ENCODE measurements at regions not wholly inside any gene's neighbourhood (a gene's known extent, or its start where the extent isn't known, plus 50 kb on each side); places are given as distances from the start of the nearest gene placed in this dataset.

- no peak for ATAC-seq
- no peak overlapping the region for H3K4me3 ChIP-seq (ENCODE audit: low read depth in 2 of 2, low read length in 2 of 2)
- no peak for DNase-seq (ENCODE audit: low read depth, low spot score)
- POLR2A ChIA-PET: no interaction called here
- no peaks in the 10 kb centered on the region for H3K9me3 ChIP-seq (ENCODE audit: control insufficient read depth, insufficient read depth, low read depth, low read length)
- BruUV-seq (replicated peaks): no TSS peak
- no peaks in the 10 kb centered on the region for H3K36me3 ChIP-seq (ENCODE audit: control insufficient read depth, insufficient read depth, low read length)
- TF ChIP-seq POLR2AphosphoS5 (IDR thresholded peaks at IDR 0.05; ENCODE audit: low read depth, low read length): no peak
- intact Hi-C loops (cut with micrococcal nuclease; ENCODE audit: unreplicated experiment) (no loop called here), in situ Hi-C loops (cut with HindIII; ENCODE audit: low pct_unique_long_range_greater_than_20kb, low sequenced_read_pairs) (no loop called here)
- CTCF ChIA-PET: no interaction called here
- no peak overlapping the region for H3K27ac ChIP-seq (ENCODE audit: low read length)
- no peaks in the 10 kb centered on the region for H3K27me3 ChIP-seq (ENCODE audit: control insufficient read depth, insufficient read depth, low read length)
- H3K4me1 ChIP-seq (ENCODE audit: control insufficient read depth, insufficient read depth, low read length): no peaks in the 10 kb centered on the region
Measured at GRCh38 chr5:135645336-135646180, 66.8 kb upstream of the CXCL14 start.

GRCh38 chr5:135644816-135645215, 66.0 kb upstream of the CXCL14 start:
- CTCF ChIA-PET: no interaction called here
- no peaks in the 10 kb centered on the region for H3K9me3 ChIP-seq (ENCODE audit: control insufficient read depth, insufficient read depth, low read depth, low read length)
- 0 out of 2 replicates have a peak, but pooled peaks cover 2% of the 10 kb centered on the region for H3K27me3 ChIP-seq (ENCODE audit: control insufficient read depth, insufficient read depth, low read length)
- TF ChIP-seq TCF7L2 (IDR thresholded peaks at IDR 0.05; ENCODE audit: low read depth, low read length) (no peak), POLR2AphosphoS5 (IDR thresholded peaks at IDR 0.05; ENCODE audit: low read depth, low read length) (no peak), CTCF (IDR thresholded peaks at IDR 0.05) (no peak), SIN3A (IDR thresholded peaks at IDR 0.05; ENCODE audit: borderline replicate concordance, insufficient read depth, low read depth, low read length) (no peak), REST (IDR thresholded peaks at IDR 0.05; ENCODE audit: insufficient read depth in 1 of 2, low read depth in 2 of 2, low read length in 1 of 2) (no peak)
- no peaks in the 10 kb centered on the region for H3K4me1 ChIP-seq (ENCODE audit: control insufficient read depth, insufficient read depth, low read length)
- ATAC-seq (no peak), DNase-seq (ENCODE audit: low read depth, low spot score) (no peak)
- no peaks in the 10 kb centered on the region for H3K36me3 ChIP-seq (ENCODE audit: control insufficient read depth, insufficient read depth, low read length)
- in situ Hi-C loops (cut with HindIII; ENCODE audit: low pct_unique_long_range_greater_than_20kb, low sequenced_read_pairs) (no loop called here), intact Hi-C loops (cut with micrococcal nuclease; ENCODE audit: unreplicated experiment) (no loop called here)
- H3K27ac ChIP-seq (ENCODE audit: low read length): no peak overlapping the region
- no peak overlapping the region for H3K4me3 ChIP-seq (ENCODE audit: low read depth in 2 of 2, low read length in 2 of 2)
- POLR2A ChIA-PET: no interaction called here
- BruUV-seq (replicated peaks): no TSS peak

All from Panc1 (cell line).